HL-60 (cell line): ENCODE measurements at regions not wholly inside any gene's neighbourhood (a gene's known extent, or its start where the extent isn't known, plus 50 kb on each side); places are given as distances from the start of the nearest gene placed in this dataset.

Experiments
- CTCF ChIP-seq: IDR thresholded peaks from one replicate; pipeline ENCODE4 v1.5.1; 2011; ENCODE audit warnings: low read length, control low read depth, inconsistent platforms; ENCODE audit not compliant: insufficient read depth
- POLR2AphosphoS5 ChIP-seq: IDR thresholded peaks from 2 replicates; pipeline ENCODE4 v1.6.1; 2012; ENCODE audit warnings: low read depth

DNA sequence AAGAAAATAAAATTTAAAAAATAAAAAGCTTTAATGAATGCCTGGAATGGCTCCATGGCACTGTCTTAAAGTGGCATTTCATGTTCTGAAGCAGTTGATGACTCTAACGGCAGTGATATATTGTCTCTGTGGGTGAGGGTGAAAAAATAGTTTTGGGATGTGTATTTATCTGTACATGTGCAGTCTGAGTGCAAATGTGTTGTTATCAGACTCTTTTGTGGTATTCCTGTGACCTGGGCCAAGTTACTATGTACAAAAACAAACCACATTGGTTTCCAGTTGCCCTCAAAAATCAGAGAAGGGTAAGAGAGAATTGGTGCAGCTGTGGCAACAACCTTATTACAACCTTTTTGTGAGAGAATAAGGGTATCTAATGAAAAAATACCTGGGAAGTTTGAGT is 81.7 kb upstream of the CCDC91 start:
- no peak for TF ChIP-seq CTCF
- no peak for TF ChIP-seq POLR2AphosphoS5
